NT2/D1 (cell line): ENCODE measurements at regions not wholly inside any gene's neighbourhood (a gene's known extent, or its start where the extent isn't known, plus 50 kb on each side); places are given as distances from the start of the nearest gene placed in this dataset.

Experiments used
- SUZ12 ChIP-seq: IDR thresholded peaks from 2 replicates; pipeline ENCODE4 v1.6.1; 2011; ENCODE audit not compliant: insufficient read length, insufficient read depth; ENCODE audit errors: extremely low read depth
- YY1 ChIP-seq: IDR thresholded peaks from 2 replicates; pipeline ENCODE4 v1.6.1; 2011; ENCODE audit not compliant: insufficient read length, insufficient read depth
- ZNF274 ChIP-seq: IDR thresholded peaks from 2 replicates; pipeline ENCODE4 v1.6.1; 2011; ENCODE audit warnings: mild to moderate bottlenecking, low read depth, low read length

- TF ChIP-seq SUZ12 (no peak), ZNF274 (no peak), YY1 (no peak)
Observed at GRCh38 chr16:51932317-51932716, 614.6 kb downstream of the TOX3 start.
